ENCODE measurements at regions not wholly inside any gene's neighbourhood (a gene's known extent, or its start where the extent isn't known, plus 50 kb on each side); places are given as distances from the start of the nearest gene placed in this dataset.
"Not testable (repeated sequence)": the region's sequence is repeated elsewhere in the genome, so short reads cannot be mapped to it uniquely, and the experiment has no call there.

DNA sequence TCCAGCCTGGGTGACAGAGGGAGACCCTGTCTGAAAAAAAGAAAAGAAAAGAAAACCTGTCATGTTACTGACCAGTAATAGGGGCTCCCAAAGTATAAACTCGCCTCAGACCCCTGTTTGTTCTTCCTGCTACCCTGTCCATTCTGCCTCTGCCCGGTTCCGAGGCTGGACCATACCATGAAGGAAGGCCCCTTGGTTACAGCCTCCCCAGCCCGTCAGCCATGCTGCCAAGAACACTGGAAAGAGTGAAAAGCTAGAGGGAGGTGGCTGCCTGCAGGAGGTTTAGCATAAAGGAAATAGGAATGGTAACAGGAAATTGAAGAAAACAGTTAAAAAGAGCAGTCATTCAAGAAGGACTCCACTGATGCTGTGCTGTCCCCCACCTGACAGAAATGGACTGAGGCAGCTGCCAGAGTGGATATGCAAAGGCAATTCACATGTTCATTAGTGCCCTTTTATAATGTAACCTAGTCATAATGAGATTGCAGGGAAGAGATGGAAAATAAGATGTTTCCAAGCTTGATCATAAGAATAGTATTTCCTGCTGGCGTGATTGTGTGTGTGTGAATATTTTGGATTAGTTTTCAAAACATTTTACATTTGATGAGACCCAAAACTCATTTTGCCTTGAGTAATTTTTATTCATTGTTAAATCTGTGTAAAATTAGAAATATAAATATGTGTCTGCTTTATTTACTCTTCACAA is 102.6 kb downstream of the GOSR1 start:
- no peak for DNase-seq

DNA sequence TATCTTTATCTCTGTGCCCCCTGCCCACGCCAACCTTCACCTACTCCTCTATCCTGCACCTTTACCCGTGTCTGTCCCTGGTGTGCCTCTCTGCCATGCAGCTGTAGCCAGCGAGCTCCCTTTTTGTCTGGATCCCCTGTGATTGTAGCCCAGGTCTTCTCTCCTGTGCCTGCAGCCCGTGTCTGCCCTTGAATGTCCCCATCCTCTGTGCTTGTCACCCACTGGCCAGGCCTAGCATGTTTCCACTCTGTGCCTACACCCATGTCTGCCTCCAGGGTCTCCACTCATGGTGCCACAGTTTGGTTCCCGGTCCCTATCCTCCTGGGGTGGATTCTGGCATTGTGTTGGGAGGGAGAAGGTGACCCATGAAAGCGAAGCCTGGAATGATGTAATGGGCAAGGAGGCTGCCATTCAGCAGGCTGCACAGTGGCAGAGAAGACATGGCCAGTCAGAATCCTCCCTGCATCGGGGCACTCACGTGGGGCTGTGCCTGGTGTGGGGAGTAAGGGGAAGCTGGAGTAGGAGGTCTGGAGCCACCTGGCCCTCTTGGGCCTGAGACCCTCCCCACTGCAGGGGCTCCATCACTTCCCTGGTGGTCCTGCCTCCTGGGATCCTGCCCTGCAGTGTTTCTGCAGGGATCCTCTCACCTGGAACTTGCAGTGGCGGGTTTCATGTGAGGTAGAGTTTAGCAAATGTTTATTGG is 101.0 kb downstream of the GOSR1 start:
- not testable (repeated sequence) for DNase-seq

Data from femur (tissue), 1 donor.